ENCODE measurements at regions not wholly inside any gene's neighbourhood (a gene's known extent, or its start where the extent isn't known, plus 50 kb on each side); places are given as distances from the start of the nearest gene placed in this dataset.

- DNase-seq (ENCODE audit: extremely low spot score) = no peak
- POLR2A ChIA-PET = no interaction called here
- CTCF ChIA-PET = interaction anchor here (0.6 kb wide), 1 partner anchor 25 kb away, joined by 4 read pairs; no protein-coding TSS in a partner anchor
- TF ChIP-seq CTBP1 (IDR thresholded peaks at IDR 0.05; ENCODE audit: borderline replicate concordance) = no peak
- no peak for TF ChIP-seq NFRKB (IDR thresholded peaks at IDR 0.05)
- TF ChIP-seq FOXK2 (IDR thresholded peaks at IDR 0.05) = no peak
- no peak for TF ChIP-seq FOXM1 (IDR thresholded peaks at IDR 0.05; ENCODE audit: borderline replicate concordance)
- TF ChIP-seq ELF4 (IDR thresholded peaks at IDR 0.05) = no peak
- no peak for TF ChIP-seq BHLHE40 (IDR thresholded peaks at IDR 0.05; ENCODE audit: borderline replicate concordance)
- no peak for TF ChIP-seq PKNOX1 (IDR thresholded peaks at IDR 0.05)
- no peak for TF ChIP-seq ARNT (IDR thresholded peaks at IDR 0.05)
- TF ChIP-seq ZNF384 (IDR thresholded peaks at IDR 0.05) = no peak
- TF ChIP-seq HDGF (IDR thresholded peaks at IDR 0.05; ENCODE audit: borderline replicate concordance) = no peak
- TF ChIP-seq FOXA1 (IDR thresholded peaks at IDR 0.05) = no peak
- TF ChIP-seq SUZ12 (IDR thresholded peaks at IDR 0.05) = no peak
- TF ChIP-seq L3MBTL2 (conservative IDR thresholded peaks at IDR 0.05) = no peak
- no peak for TF ChIP-seq SP1 (IDR thresholded peaks at IDR 0.05)
- TF ChIP-seq TARDBP (IDR thresholded peaks at IDR 0.05) = no peak
- TF ChIP-seq LEF1 (IDR thresholded peaks at IDR 0.05; ENCODE audit: borderline replicate concordance) = no peak
These were observed 216.8 kb downstream of the ENGASE start for GRCh38 chr17:79291391-79291790.

GRCh38 chr17:79290726-79291125, 216.1 kb downstream of the ENGASE start:
- ChIA-PET POLR2A (no interaction called here), CTCF (interaction anchor here (0.6 kb wide), 1 partner anchor 25 kb away, joined by 4 read pairs; no protein-coding TSS in a partner anchor)

GRCh38 chr17:79288950-79289349, 214.3 kb downstream of the ENGASE start:
- ChIA-PET CTCF (no interaction called here), POLR2A (no interaction called here)
- no peak for TF ChIP-seq L3MBTL2 (conservative IDR thresholded peaks at IDR 0.05)
- no peak for TF ChIP-seq FOXK2 (IDR thresholded peaks at IDR 0.05)
- TF ChIP-seq BHLHE40 (IDR thresholded peaks at IDR 0.05; ENCODE audit: borderline replicate concordance) = no peak
- no peak for TF ChIP-seq PKNOX1 (IDR thresholded peaks at IDR 0.05)
- TF ChIP-seq FOXM1 (IDR thresholded peaks at IDR 0.05; ENCODE audit: borderline replicate concordance) = no peak
- no peak for TF ChIP-seq CTBP1 (IDR thresholded peaks at IDR 0.05; ENCODE audit: borderline replicate concordance)
- TF ChIP-seq HDGF (IDR thresholded peaks at IDR 0.05; ENCODE audit: borderline replicate concordance) = no peak
- no peak for TF ChIP-seq ARNT (IDR thresholded peaks at IDR 0.05)
- TF ChIP-seq ELF4 (IDR thresholded peaks at IDR 0.05) = no peak
- no peak for TF ChIP-seq FOXA1 (IDR thresholded peaks at IDR 0.05)
- no peak for TF ChIP-seq SUZ12 (IDR thresholded peaks at IDR 0.05)
- TF ChIP-seq TARDBP (IDR thresholded peaks at IDR 0.05) = no peak
- no peak for TF ChIP-seq SP1 (IDR thresholded peaks at IDR 0.05)
- no peak for DNase-seq (ENCODE audit: extremely low spot score)

More at GRCh38 chr17:79290726-79291125, 216.1 kb downstream of the ENGASE start:
- no peak for TF ChIP-seq HDGF (IDR thresholded peaks at IDR 0.05; ENCODE audit: borderline replicate concordance)
- DNase-seq (ENCODE audit: extremely low spot score) = no peak

- CTCF ChIA-PET = interaction anchor here (0.7 kb wide), 1 partner anchor 241 kb away, joined by 3 read pairs; no protein-coding TSS in a partner anchor
These were observed 211.8 kb downstream of the ENGASE start for GRCh38 chr17:79286440-79286839.

GRCh38 chr17:79285973-79286372, 211.3 kb downstream of the ENGASE start:
- TF ChIP-seq SP1 (IDR thresholded peaks at IDR 0.05) = no peak
- no peak for TF ChIP-seq BHLHE40 (IDR thresholded peaks at IDR 0.05; ENCODE audit: borderline replicate concordance)
- TF ChIP-seq SUZ12 (IDR thresholded peaks at IDR 0.05) = no peak
- no peak for TF ChIP-seq FOXA1 (IDR thresholded peaks at IDR 0.05)
- no peak for TF ChIP-seq PKNOX1 (IDR thresholded peaks at IDR 0.05)
- TF ChIP-seq LEF1 (IDR thresholded peaks at IDR 0.05; ENCODE audit: borderline replicate concordance) = no peak
- no peak for TF ChIP-seq TARDBP (IDR thresholded peaks at IDR 0.05)
- TF ChIP-seq FOXM1 (IDR thresholded peaks at IDR 0.05; ENCODE audit: borderline replicate concordance) = no peak
- no peak for TF ChIP-seq ELF4 (IDR thresholded peaks at IDR 0.05)
- ChIA-PET POLR2A (no interaction called here), CTCF (interaction anchor here (0.7 kb wide), 1 partner anchor 241 kb away, joined by 3 read pairs; no protein-coding TSS in a partner anchor)
- no peak for DNase-seq (ENCODE audit: extremely low spot score)

More at GRCh38 chr17:79286440-79286839, 211.8 kb downstream of the ENGASE start:
- POLR2A ChIA-PET = no interaction called here
- TF ChIP-seq ARNT (IDR thresholded peaks at IDR 0.05) = no peak
- no peak for TF ChIP-seq SP1 (IDR thresholded peaks at IDR 0.05)
- TF ChIP-seq NFRKB (IDR thresholded peaks at IDR 0.05) = no peak
- no peak for TF ChIP-seq SUZ12 (IDR thresholded peaks at IDR 0.05)
- no peak for TF ChIP-seq FOXM1 (IDR thresholded peaks at IDR 0.05; ENCODE audit: borderline replicate concordance)
- TF ChIP-seq FOXA1 (IDR thresholded peaks at IDR 0.05) = no peak
- no peak for TF ChIP-seq BHLHE40 (IDR thresholded peaks at IDR 0.05; ENCODE audit: borderline replicate concordance)
- no peak for TF ChIP-seq HDGF (IDR thresholded peaks at IDR 0.05; ENCODE audit: borderline replicate concordance)
- no peak for TF ChIP-seq ZNF384 (IDR thresholded peaks at IDR 0.05)
- DNase-seq (ENCODE audit: extremely low spot score) = no peak

GRCh38 chr17:79282294-79282693, 207.7 kb downstream of the ENGASE start:
- CTCF ChIA-PET = no interaction called here

More at GRCh38 chr17:79282294-79282693, 207.7 kb downstream of the ENGASE start:
- no peak for TF ChIP-seq FOXM1 (IDR thresholded peaks at IDR 0.05; ENCODE audit: borderline replicate concordance)
- no peak for TF ChIP-seq PKNOX1 (IDR thresholded peaks at IDR 0.05)
- no peak for TF ChIP-seq L3MBTL2 (conservative IDR thresholded peaks at IDR 0.05)
- POLR2A ChIA-PET = no interaction called here
- no peak for DNase-seq (ENCODE audit: extremely low spot score)
